Muscle layer of colon (tissue), 2 donors: ENCODE measurements at regions not wholly inside any gene's neighbourhood (a gene's known extent, or its start where the extent isn't known, plus 50 kb on each side); places are given as distances from the start of the nearest gene placed in this dataset.

Experiments
- H3K27ac ChIP-seq: one replicate; pipeline ENCODE4 v1.7.0; 2013; ENCODE audit warnings: low read depth, mild to moderate bottlenecking, low read length, moderate library complexity
- H3K27me3 ChIP-seq, 2 donors: one replicate each; pipeline ENCODE4 v1.7.0; 2013; ENCODE audit warnings: low read length in 2 of 2, mild to moderate bottlenecking in 2 of 2; ENCODE audit not compliant: insufficient read depth in 2 of 2, control insufficient read depth in 1 of 2
- H3K36me3 ChIP-seq: one replicate; pipeline ENCODE4 v1.7.0; 2013; ENCODE audit warnings: mild to moderate bottlenecking, low read length; ENCODE audit not compliant: insufficient read depth
- H3K4me1 ChIP-seq: one replicate; pipeline ENCODE4 v1.7.0; 2013; ENCODE audit warnings: mild to moderate bottlenecking, low read length; ENCODE audit not compliant: insufficient read depth
- H3K4me3 ChIP-seq, 2 donors: one replicate each; pipeline ENCODE4 v1.7.0; 2013; ENCODE audit warnings: low read length in 2 of 2, low read depth in 1 of 2, mild to moderate bottlenecking in 1 of 2, moderate library complexity in 1 of 2
- H3K9ac ChIP-seq: one replicate; pipeline ENCODE4 v1.7.0; 2013; ENCODE audit warnings: low read length
- H3K9me3 ChIP-seq: one replicate; pipeline ENCODE4 v1.7.0; 2013; ENCODE audit warnings: mild to moderate bottlenecking, low read length
- donor health status: abdominal sarcoma.
- donor health status: Adenocarcinoma of cecum.

DNA sequence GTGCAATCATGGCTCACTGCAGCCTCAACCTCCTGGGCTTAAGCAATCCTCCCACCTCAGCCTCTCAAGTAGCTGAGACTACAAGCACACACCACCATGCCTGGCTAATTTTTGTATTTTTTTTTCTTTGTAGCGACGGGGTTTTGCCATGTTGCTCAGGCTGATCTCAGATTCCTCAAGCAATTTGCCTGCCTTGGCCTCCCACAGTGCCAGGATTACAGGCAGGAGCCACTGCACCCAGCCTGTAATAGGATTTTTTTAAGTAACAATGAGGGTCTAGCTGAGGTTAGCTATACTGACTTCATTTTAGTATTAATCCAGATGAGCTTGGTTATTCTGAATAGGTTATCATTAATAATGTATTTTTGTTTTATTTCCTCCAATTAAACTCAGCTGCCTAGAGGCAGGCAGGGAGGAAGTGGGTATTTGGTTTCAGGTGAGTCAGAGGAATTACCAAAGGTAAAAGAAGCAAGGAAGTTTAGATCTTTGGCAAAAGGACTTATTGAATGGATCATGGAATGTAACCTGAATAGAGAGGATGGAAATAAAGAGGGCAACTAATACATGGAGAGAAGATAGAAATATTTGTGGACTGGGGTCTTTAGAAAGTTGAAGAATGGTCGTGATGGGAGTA is 1023.3 kb upstream of the TENM3 start:
- no peaks in the 10 kb centered on the region for H3K36me3 ChIP-seq

DNA sequence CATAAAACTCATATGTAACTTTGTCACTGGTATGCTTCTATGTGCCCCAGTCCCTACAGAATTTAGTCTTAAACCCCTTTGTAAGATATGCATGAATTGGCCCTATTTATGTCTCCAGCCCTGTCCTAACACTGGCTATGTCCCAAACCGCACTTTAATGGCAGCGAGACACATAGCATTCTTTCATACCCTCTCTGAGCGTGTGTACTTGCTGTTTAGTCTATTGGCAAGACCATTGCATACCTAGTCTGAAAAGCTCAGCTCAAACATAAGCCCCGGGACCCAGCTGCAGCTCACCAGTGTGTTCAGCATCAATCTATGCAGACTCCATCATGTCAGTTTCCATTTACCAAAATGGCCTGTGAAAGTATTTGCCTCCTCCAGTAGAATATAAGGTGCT is 1018.4 kb upstream of the TENM3 start:
- Histone ChIP-seq H3K9me3 (no peaks in the 10 kb centered on the region), H3K27ac (no peak overlapping the region), H3K4me1 (no peaks in the 10 kb centered on the region), H3K4me3 (no peak overlapping the region), H3K27me3 (no peaks in the 10 kb centered on the region), H3K36me3 (no peaks in the 10 kb centered on the region), H3K9ac (no peak overlapping the region)

More for the DNA sequence above, 1023.3 kb upstream of the TENM3 start:
- Histone ChIP-seq H3K4me3 (no peak overlapping the region), H3K9ac (no peak overlapping the region), H3K9me3 (no peaks in the 10 kb centered on the region), H3K4me1 (no peaks in the 10 kb centered on the region), H3K27me3 (no peaks in the 10 kb centered on the region), H3K27ac (no peak overlapping the region)

DNA sequence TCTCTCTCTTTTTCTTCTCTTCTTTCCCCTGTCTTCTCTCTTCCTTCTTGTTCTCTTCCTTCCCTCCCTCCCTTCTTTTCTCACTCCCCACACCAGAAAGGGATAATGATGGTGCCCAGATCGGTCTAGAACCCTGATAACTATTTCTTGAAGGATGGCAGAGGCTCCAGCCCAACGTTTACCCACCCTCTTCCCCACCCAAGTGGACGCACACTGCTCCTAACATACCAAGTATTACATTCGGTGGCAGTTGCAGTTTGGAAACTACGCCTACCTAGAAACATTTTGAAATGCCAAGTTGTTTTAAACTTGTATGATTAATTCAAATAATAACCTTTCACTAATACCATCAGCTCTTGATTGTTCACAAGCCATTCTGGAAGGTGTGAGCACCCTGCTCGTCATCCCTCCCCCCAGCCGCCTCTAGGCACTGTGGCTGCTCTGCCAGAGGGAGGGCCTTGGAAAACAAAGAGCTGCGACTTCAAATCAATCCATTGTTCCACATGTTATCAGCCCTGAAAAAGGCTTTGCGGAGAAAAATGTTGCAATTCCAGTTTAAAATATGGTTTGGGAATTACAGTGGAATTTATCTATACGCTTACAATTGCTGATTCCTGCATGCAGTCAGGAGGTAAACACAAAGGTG is 1017.5 kb upstream of the TENM3 start:
- H3K4me1 ChIP-seq = no peaks in the 10 kb centered on the region
- no peak overlapping the region for H3K4me3 ChIP-seq
- no peaks in the 10 kb centered on the region for H3K9me3 ChIP-seq
- no peaks in the 10 kb centered on the region for H3K36me3 ChIP-seq
- H3K27me3 ChIP-seq = no peaks in the 10 kb centered on the region
- H3K9ac ChIP-seq = no peak overlapping the region
- H3K27ac ChIP-seq = no peak overlapping the region

DNA sequence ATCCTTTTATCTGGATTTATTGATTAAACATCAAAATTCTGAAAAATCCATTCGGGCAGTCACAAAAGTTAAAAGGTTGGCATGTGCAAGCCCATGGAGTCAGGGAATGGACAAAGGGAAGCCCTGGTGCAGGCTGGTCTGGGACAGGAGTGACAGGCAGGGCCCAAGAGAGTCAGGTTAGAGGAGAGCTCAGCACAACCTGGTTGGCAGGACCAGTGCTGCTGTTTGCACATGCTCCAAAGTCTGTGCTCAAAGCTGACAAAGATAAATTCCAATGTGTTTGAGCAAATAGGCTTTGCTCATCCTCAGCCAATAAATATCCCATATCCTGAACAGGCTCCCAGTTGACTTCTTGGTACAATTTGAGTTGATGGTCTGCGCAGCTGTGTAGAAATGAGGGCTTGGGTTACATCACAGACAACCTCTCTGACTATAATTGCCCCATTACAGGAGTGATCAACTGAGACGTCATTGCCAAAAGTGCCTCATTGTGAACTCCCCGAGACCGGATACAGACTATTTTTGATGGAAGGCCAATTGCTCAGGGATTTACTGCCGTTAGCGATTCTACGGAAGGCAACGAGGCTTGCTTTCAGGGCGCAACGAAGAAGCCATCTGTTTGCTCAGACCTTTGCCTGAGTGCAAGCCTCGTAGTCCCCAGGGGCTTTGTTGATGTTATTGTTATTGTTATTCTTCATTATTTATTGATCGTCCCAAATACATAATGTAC is 1008.1 kb upstream of the TENM3 start:
- Histone ChIP-seq H3K4me3 (no peak overlapping the region), H3K27ac (no peak overlapping the region), H3K4me1 (no peaks in the 10 kb centered on the region), H3K27me3 (no peaks in the 10 kb centered on the region), H3K9ac (no peak overlapping the region), H3K9me3 (no peaks in the 10 kb centered on the region), H3K36me3 (no peaks in the 10 kb centered on the region)

DNA sequence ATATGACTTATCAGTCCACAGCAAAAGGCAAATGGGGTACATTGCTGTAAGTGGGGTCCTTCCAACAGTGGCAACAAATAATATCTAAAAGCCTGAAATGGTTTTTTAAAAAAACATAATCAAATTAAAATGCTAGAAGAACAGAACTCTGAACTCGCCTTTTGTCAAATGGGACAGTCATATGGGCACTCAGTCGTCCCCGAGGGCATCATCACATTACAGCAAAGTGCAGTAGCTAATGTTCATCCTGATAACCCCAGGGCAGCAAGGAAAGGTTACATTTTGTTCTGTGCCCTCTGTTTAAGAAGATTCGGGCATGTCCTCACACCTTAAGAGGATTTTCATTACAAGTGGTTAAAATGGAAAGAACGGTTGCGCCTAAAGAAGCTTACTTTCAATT is 997.9 kb upstream of the TENM3 start:
- H3K4me3 ChIP-seq = no peak overlapping the region
- H3K9ac ChIP-seq = no peak overlapping the region
- no peak overlapping the region for H3K27ac ChIP-seq
- no peaks in the 10 kb centered on the region for H3K4me1 ChIP-seq
- no peaks in the 10 kb centered on the region for H3K27me3 ChIP-seq
- no peaks in the 10 kb centered on the region for H3K9me3 ChIP-seq
- H3K36me3 ChIP-seq = no peaks in the 10 kb centered on the region

DNA sequence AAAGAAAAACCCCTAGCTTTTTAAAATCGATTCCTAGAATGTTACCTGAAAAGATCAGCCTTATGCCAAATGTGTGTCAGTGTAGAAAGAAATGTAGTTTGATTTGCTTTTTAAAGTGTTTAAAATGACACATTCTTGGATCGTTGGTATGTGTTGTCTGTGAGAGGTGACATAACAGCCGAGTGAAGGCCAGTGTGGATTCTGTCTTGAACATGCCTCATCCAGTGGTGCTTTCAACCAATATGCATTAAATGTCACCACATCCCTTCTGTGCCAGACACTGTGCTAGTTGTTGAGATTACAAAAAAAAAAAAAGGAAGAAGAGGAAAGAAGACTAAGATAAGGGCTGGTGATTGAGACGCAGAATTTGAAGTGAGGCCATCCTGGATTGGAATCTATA is 994.2 kb upstream of the TENM3 start:
- Histone ChIP-seq H3K27me3 (no peaks in the 10 kb centered on the region), H3K27ac (no peak overlapping the region), H3K9me3 (no peaks in the 10 kb centered on the region), H3K4me3 (no peak overlapping the region), H3K9ac (no peak overlapping the region), H3K4me1 (no peaks in the 10 kb centered on the region), H3K36me3 (no peaks in the 10 kb centered on the region)

DNA sequence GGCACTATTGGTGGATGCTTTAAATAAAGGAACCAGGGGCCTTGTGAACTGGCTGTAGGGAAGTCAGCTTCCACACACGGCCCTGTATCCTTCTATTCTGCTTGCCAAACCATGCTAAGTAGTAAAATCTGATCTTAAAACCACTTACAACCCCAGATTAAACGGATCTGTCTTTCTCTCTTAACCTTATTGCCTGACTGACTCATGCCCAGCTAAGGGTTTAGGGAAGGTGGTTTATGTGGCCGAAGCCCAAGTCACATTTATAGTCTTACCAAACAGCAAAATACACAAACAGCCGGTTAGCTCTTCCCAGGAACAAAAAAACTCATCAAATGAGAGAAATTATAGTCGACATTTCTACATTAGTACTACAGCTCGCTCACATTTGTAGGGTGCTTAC is 988.4 kb upstream of the TENM3 start:
- Histone ChIP-seq H3K27me3 (no peaks in the 10 kb centered on the region), H3K4me1 (no peaks in the 10 kb centered on the region), H3K36me3 (no peaks in the 10 kb centered on the region), H3K4me3 (no peak overlapping the region), H3K9me3 (no peaks in the 10 kb centered on the region), H3K9ac (no peak overlapping the region), H3K27ac (no peak overlapping the region)

DNA sequence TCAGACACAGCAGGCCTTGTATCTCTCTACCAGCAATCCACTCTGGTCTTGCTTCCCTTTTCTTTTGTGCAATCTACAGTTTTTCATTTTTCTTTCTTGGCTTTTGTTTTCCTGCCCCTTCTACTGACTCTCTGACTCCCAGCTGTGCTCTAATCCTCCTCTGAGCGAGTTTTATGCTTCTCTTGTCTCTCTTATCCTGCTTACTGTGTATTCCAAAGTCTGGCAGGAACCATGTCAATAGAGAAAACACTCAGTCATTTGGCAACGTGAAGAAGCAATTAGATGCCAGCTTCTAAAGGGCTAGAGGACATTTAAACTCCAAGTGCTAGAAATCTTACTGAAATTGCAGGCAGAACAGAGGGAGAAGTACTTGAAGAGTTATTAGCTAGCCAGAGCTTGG is 984.6 kb upstream of the TENM3 start:
- Histone ChIP-seq H3K36me3 (no peaks in the 10 kb centered on the region), H3K4me1 (no peaks in the 10 kb centered on the region), H3K9me3 (no peaks in the 10 kb centered on the region), H3K27me3 (no peaks in the 10 kb centered on the region), H3K9ac (no peak overlapping the region), H3K27ac (no peak overlapping the region), H3K4me3 (no peak overlapping the region)

DNA sequence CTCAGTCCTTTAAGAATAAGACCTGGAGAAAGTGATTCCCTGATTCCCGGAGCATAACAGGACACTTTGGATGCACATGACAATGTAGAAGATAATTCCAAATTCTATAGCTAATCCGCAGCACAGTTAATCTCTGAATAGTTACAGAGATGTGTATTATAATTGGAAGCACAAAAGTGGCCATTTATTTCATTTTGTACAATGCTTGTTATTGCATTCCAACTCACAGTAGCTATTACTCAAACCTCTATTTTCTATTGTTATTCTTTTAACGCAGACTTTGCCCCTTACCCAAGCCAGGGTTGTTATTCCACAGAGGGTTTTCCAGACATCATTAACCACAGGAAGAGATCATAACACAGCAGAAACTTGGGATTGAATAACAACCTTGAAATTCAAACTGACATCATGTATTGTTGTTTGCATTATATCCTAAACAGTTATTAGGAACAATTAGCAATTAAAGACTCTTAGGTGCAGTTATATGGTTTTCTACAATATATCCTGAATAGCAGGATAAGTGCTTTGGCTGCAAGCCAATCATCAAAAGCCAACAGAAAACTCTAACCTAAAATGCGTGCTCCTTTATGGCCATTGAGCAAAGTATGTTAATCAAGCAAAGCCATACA is 984.0 kb upstream of the TENM3 start:
- Histone ChIP-seq H3K27me3 (no peaks in the 10 kb centered on the region), H3K4me3 (no peak overlapping the region), H3K9ac (no peak overlapping the region)

DNA sequence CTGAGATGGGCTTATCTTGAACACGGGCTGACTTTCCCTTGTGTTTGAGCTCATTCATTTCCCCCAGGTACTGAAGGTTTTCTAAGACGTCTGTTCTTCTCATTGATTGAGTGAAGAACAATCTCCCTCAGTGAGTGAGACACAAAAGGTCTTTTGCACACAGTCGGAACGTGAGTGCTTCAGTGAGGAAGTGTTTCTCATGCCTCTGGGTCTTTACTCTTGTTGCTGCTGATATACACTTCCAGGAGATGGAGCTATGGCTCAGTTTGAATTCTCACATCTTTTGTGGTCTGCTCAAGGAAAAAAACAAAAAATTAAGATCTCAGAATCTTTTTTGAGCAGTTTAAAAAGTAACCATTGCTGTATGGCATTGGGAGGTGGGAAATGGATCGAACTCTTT is 981.9 kb upstream of the TENM3 start:
- no peaks in the 10 kb centered on the region for H3K9me3 ChIP-seq
- H3K4me3 ChIP-seq = no peak overlapping the region
- no peak overlapping the region for H3K27ac ChIP-seq
- H3K4me1 ChIP-seq = no peaks in the 10 kb centered on the region
- H3K27me3 ChIP-seq = no peaks in the 10 kb centered on the region
- H3K9ac ChIP-seq = no peak overlapping the region
- no peaks in the 10 kb centered on the region for H3K36me3 ChIP-seq

More for the DNA sequence above, 984.0 kb upstream of the TENM3 start:
- Histone ChIP-seq H3K27ac (no peak overlapping the region), H3K36me3 (no peaks in the 10 kb centered on the region), H3K9me3 (no peaks in the 10 kb centered on the region), H3K4me1 (no peaks in the 10 kb centered on the region)

DNA sequence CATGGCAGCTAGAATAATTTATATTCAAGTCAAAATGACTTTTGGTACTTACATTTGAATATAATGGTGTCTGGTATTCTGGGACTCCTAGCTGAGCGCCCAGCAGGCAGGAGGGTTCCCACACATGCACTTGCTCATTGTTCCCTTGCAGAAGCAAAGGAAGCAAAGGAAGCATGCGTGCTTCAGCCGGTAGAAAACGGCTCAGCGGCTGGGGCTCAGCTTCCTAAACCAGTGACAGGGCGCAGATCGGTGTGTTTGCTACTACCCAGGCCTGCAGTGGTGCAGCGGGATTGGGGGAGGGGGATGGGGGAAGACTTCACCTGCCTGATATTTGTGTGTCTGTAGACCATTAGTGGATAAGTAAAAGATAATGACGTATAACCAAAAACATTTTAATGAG is 978.3 kb upstream of the TENM3 start:
- H3K27me3 ChIP-seq = no peaks in the 10 kb centered on the region
- H3K9ac ChIP-seq = no peak overlapping the region
- no peaks in the 10 kb centered on the region for H3K4me1 ChIP-seq
- no peak overlapping the region for H3K4me3 ChIP-seq
- no peak overlapping the region for H3K27ac ChIP-seq
- no peaks in the 10 kb centered on the region for H3K36me3 ChIP-seq
- H3K9me3 ChIP-seq = no peaks in the 10 kb centered on the region
